ENCODE measurements at regions not wholly inside any gene's neighbourhood (a gene's known extent, or its start where the extent isn't known, plus 50 kb on each side); places are given as distances from the start of the nearest gene placed in this dataset.

GRCh38 chr14:38311655-38312054 is 55.8 kb upstream of the CLEC14A start:
- no peaks in the 10 kb centered on the region for H3K4me1 Mint-ChIP-seq (ENCODE audit: low read depth, unreplicated experiment)
- no peaks in the 10 kb centered on the region for H3K27me3 Mint-ChIP-seq (ENCODE audit: low read depth, unreplicated experiment)
- H3K9ac ChIP-seq (ENCODE audit: low read length), result no peak overlapping the region
- no peak for FAIRE-seq
- DNase-seq (ENCODE audit: low read depth), result no peak
- H3K79me2 ChIP-seq (ENCODE audit: insufficient read depth, low read length), result no peaks in the 10 kb centered on the region
- H3K36me3 Mint-ChIP-seq (ENCODE audit: low read depth, unreplicated experiment), result no peaks in the 10 kb centered on the region
- no peak overlapping the region for H3K4me3 Mint-ChIP-seq (ENCODE audit: unreplicated experiment)
- no peak for TF ChIP-seq CTCF (IDR thresholded peaks at IDR 0.05; ENCODE audit: insufficient read depth, low read depth, low read length)
- no peak for TF ChIP-seq EZH2 (IDR thresholded peaks at IDR 0.05; ENCODE audit: insufficient read depth, low read length)
- no peak overlapping the region for H3K4me2 ChIP-seq (ENCODE audit: low read length)
- H3K27ac Mint-ChIP-seq (ENCODE audit: unreplicated experiment), result no peak overlapping the region
- no peak overlapping the region for H3K4me3 ChIP-seq (ENCODE audit: insufficient read depth, low read depth, low read length)
- H3K9me3 ChIP-seq (ENCODE audit: insufficient read depth, low read depth, low read length), result no peaks in the 10 kb centered on the region
- H3K9me3 Mint-ChIP-seq (ENCODE audit: unreplicated experiment), result no peaks in the 10 kb centered on the region
- no peak overlapping the region for H3K27ac ChIP-seq (ENCODE audit: low read depth, low read length)
- H3K36me3 ChIP-seq (ENCODE audit: insufficient read depth, low read length), result no peaks in the 10 kb centered on the region
- no peaks in the 10 kb centered on the region for H3K27me3 ChIP-seq (ENCODE audit: insufficient read depth, low read length)
- no peaks in the 10 kb centered on the region for H4K20me1 ChIP-seq (ENCODE audit: insufficient read depth, low read length)
- no peak overlapping the region for H2AFZ ChIP-seq (ENCODE audit: low read depth, low read length)
- no peaks in the 10 kb centered on the region for H3K4me1 ChIP-seq (ENCODE audit: insufficient read depth, low read length)

- Histone ChIP-seq H3K9me3 (ENCODE audit: insufficient read depth, low read depth, low read length) (no peaks in the 10 kb centered on the region), H3K4me2 (ENCODE audit: low read length) (no peak overlapping the region), H3K9ac (ENCODE audit: low read length) (no peak overlapping the region), H3K4me3 (ENCODE audit: insufficient read depth, low read depth, low read length) (no peak overlapping the region), H4K20me1 (ENCODE audit: insufficient read depth, low read length) (no peaks in the 10 kb centered on the region), H3K27me3 (ENCODE audit: insufficient read depth, low read length) (no peaks in the 10 kb centered on the region), H3K79me2 (ENCODE audit: insufficient read depth, low read length) (no peaks in the 10 kb centered on the region), H3K4me1 (ENCODE audit: insufficient read depth, low read length) (no peaks in the 10 kb centered on the region), H3K36me3 (ENCODE audit: insufficient read depth, low read length) (no peaks in the 10 kb centered on the region), H3K27ac (ENCODE audit: low read depth, low read length) (no peak overlapping the region), H2AFZ (ENCODE audit: low read depth, low read length) (no peak overlapping the region)
- Mint-ChIP-seq H3K36me3 (ENCODE audit: low read depth, unreplicated experiment) (no peaks in the 10 kb centered on the region), H3K27ac (ENCODE audit: unreplicated experiment) (no peak overlapping the region), H3K9me3 (ENCODE audit: unreplicated experiment) (peaks cover 3% of the 10 kb centered on the region), H3K4me1 (ENCODE audit: low read depth, unreplicated experiment) (no peaks in the 10 kb centered on the region), H3K27me3 (ENCODE audit: low read depth, unreplicated experiment) (no peaks in the 10 kb centered on the region), H3K4me3 (ENCODE audit: unreplicated experiment) (no peak overlapping the region)
- DNase-seq (ENCODE audit: low read depth) (no peak), FAIRE-seq (no peak)
- no peak for TF ChIP-seq CTCF (IDR thresholded peaks at IDR 0.05; ENCODE audit: insufficient read depth, low read depth, low read length)
- TF ChIP-seq EZH2 (IDR thresholded peaks at IDR 0.05; ENCODE audit: insufficient read depth, low read length), result no peak
These were observed 54.6 kb upstream of the CLEC14A start for GRCh38 chr14:38310420-38310995.

GRCh38 chr14:38309522-38310277 is 53.8 kb upstream of the CLEC14A start:
- no peaks in the 10 kb centered on the region for H3K27me3 Mint-ChIP-seq (ENCODE audit: low read depth, unreplicated experiment)
- no peak overlapping the region for H3K4me3 ChIP-seq (ENCODE audit: insufficient read depth, low read depth, low read length)
- H3K27me3 ChIP-seq (ENCODE audit: insufficient read depth, low read length), result no peaks in the 10 kb centered on the region
- H3K4me2 ChIP-seq (ENCODE audit: low read length), result no peak overlapping the region
- H3K4me3 Mint-ChIP-seq (ENCODE audit: unreplicated experiment), result no peak overlapping the region
- no peak overlapping the region for H2AFZ ChIP-seq (ENCODE audit: low read depth, low read length)
- no peak overlapping the region for H3K9ac ChIP-seq (ENCODE audit: low read length)
- H3K4me1 Mint-ChIP-seq (ENCODE audit: low read depth, unreplicated experiment), result no peaks in the 10 kb centered on the region
- DNase-seq (ENCODE audit: low read depth), result peak; percentile 27
- FAIRE-seq, result no peak
- H3K27ac ChIP-seq (ENCODE audit: low read depth, low read length), result no peak overlapping the region
- no peaks in the 10 kb centered on the region for H4K20me1 ChIP-seq (ENCODE audit: insufficient read depth, low read length)
- peaks cover 4% of the 10 kb centered on the region for H3K9me3 Mint-ChIP-seq (ENCODE audit: unreplicated experiment)
- no peaks in the 10 kb centered on the region for H3K36me3 Mint-ChIP-seq (ENCODE audit: low read depth, unreplicated experiment)
- no peaks in the 10 kb centered on the region for H3K79me2 ChIP-seq (ENCODE audit: insufficient read depth, low read length)
- H3K9me3 ChIP-seq (ENCODE audit: insufficient read depth, low read depth, low read length), result no peaks in the 10 kb centered on the region
- no peak for TF ChIP-seq CTCF (IDR thresholded peaks at IDR 0.05; ENCODE audit: insufficient read depth, low read depth, low read length)
- TF ChIP-seq EZH2 (IDR thresholded peaks at IDR 0.05; ENCODE audit: insufficient read depth, low read length), result no peak
- no peaks in the 10 kb centered on the region for H3K4me1 ChIP-seq (ENCODE audit: insufficient read depth, low read length)
- no peak overlapping the region for H3K27ac Mint-ChIP-seq (ENCODE audit: unreplicated experiment)
- no peaks in the 10 kb centered on the region for H3K36me3 ChIP-seq (ENCODE audit: insufficient read depth, low read length)
